ENCODE measurements at regions not wholly inside any gene's neighbourhood (a gene's known extent, or its start where the extent isn't known, plus 50 kb on each side); places are given as distances from the start of the nearest gene placed in this dataset.
"Not testable (repeated sequence)": the region's sequence is repeated elsewhere in the genome, so short reads cannot be mapped to it uniquely, and the experiment has no call there.

DNA sequence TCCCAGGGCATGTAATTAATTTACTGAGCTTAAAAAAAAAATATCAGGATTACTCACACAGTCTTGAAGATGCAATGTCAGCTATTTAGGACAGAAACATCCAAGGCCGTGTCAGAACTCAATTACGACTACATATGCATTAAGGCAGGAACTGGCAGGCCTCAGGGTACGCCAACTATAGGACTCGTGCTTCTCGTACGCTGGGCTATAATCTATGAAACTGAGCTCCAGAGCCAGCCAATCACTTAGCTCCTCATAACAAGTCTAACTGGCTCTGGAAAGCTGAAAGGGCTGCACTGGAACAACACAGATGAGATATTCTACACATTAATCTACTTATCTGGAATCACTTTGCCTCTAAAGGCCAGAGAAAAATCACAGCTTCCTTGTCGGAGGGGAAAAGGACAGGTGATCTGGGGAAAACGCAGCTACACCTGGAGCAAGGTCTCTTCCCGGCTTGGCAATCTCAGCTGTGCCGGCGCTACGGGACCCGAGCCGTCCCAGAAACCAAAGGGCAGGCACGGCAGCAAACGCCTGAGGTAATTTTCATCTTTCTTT lies 212.0 kb downstream of the DEPDC1B start:
- no peak for DNase-seq

DNA sequence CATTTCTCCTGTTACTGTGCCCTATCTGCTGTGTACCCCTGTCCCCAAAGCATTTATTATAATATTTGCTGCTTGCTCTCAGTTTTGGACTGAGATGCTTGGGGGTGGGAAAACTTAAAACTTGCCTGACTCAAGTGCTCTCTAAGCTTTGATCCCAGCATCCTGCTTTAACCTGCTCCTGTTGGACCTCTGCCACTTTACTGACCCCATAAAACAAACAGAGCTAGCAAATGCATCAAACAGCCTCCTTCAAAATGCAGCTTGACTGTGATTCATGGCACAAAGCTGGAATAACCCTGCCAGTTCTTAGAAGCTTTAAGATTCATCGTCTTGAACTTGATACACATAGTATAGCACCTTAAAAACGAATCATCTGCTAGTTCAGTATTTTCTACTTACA lies 212.5 kb downstream of the DEPDC1B start:
- DNase-seq: no peak

DNA sequence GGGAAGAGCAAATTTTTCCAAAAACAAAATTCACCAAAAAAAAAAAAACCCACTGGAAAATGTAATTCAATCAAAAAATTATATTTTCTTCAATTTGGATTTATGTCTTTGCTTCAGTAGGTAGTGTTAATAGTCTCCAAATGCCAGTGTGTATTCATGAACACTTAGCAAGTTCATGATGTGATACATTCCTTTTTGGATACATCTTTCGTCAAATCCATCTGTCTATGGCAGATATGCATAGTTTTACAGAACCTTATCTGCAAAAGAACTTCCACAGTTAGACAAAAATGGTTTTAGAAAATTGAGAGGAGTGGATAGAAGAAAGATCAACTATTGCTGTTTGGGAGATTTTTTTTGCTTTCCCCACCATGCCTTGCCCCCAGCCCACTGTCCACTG lies 214.6 kb downstream of the DEPDC1B start:
- DNase-seq: no peak

DNA sequence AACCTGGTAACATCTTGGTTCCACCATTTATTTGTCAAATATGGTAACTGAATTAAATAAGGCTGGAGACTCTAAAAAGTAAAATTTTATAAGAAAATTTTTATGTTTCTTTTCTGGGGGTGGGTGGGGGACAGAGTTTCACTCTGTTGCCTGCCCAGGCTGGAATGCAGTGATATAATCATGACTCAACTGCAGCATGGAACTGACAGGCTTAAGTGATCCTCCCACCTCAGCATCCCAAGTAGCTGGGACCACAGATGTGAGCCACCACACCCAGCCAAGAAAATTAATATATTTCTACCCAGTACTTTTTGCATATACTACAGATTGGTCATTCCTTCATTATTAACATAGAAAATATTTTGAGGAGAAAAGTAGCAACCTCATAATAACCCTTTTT lies 216.9 kb downstream of the DEPDC1B start:
- DNase-seq: no peak

GRCh38 chr5:60482301-60482700 lies 217.7 kb downstream of the DEPDC1B start:
- DNase-seq: no peak

DNA sequence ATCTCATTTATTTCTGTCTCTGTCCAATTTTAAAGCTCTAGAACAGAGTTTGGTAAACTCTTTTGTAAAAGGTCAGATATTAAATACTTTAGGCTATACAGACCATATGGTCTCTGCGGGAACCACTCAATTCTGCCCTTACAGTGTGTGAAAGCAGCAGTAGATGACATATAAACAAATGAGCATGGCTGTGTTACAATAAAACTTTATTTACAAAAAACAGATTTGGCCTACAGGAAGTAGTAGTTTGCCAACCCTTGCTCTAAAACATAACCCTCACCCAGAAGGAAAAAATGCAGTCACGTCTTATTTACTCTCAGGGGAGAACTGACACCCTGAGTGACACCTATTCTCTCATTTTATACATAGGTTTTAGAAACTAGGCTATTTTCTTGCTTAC lies 220.4 kb downstream of the DEPDC1B start:
- no peak for DNase-seq

- no peak for DNase-seq
These were observed 222.1 kb downstream of the DEPDC1B start for GRCh38 chr5:60477849-60478248.

- no peak for DNase-seq
These were observed 226.3 kb downstream of the DEPDC1B start for GRCh38 chr5:60473654-60474053.

DNA sequence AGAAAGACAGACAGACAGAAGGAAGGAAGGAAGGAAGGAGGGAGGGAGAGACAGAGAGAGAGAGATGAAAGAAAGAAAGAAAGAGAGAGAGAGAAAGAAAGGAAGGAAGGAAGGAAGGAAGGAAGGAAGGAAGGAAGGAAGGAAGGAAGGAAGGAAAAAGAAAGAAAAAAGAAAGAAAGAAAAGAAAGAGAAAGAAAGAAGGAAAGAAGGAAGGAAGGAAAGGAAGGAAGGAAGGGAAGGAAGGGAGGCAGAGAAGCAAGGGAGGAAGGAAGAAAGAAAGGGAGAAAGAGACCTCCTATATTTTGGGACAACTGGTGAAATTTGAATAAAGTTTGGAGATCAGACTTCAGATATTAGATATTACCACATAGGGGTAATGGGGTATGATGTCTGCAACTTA lies 226.9 kb downstream of the DEPDC1B start:
- not testable (repeated sequence) for DNase-seq

- no peak for DNase-seq
These were observed 229.1 kb downstream of the DEPDC1B start for GRCh38 chr5:60470881-60471280.

- no peak for DNase-seq
These were observed 230.7 kb downstream of the DEPDC1B start for GRCh38 chr5:60469286-60469685.

DNA sequence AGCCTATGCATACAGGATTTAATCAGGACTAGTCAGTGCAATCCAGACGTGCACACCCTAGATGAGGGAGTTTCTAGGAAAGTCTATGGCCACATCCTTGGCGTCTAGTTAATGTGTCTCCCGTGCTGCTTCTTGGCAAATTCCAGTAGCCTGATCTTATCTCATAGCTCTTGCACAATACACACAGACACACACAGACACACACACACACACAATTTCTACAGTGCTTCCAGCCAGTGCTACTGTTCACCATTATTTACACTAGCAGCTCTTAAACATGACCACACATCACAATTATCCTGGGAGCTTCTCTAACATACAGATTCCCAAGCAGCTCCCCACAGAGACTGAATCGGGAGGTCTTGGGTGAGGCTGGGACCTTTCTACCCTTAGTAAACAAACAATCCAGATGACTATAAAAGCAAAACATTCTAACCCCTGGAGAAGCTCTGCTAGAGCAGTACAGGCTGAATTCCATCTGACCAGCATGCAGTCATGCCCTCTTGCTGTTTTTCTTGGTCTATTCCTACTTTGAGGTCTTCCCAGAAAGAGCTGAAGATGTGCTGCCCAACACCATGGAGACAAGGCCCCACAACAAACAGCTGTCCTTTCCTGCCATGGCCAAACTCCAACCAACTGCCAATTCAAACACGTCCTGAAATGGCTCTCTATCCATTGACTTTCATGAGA lies 236.6 kb downstream of the DEPDC1B start:
- no peak for DNase-seq

DNA sequence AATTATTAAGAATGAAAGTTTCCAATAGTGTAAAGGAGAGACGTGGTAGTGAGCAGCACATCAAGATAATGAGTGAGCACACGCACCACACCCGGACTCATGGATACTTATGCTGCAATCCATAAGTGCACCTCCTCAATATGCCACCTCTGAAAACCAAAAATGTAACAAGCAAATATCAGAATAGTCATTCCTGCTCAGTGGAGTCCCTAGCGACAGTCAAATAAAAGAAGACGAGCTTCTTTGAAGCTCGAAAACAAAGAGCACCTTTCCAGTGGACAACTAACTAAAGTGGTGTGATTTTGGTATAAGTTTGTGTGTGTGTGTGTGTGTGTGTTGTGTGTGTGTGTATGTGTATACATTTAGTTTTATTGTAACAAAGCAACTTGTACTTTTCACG lies 241.3 kb downstream of the DEPDC1B start:
- no peak for DNase-seq

DNA sequence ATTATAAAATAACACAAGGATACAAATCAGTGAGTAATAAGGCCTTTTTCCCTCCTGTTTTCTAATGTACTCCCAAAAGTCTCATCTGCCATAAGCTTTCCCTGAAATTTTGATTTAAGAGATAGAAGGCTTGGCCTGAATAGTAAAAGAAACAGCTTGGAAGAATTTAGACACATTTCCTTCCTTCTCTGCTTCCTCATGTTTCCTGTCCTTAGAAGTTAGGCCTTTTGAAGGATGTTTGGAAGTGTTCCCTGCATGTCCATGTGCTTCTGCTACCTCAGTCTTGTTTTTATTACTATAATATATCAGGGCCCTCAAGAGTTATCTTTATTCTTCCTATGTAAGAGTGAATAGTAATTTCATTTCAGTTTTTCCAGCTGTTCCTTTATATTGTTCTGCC lies 242.7 kb downstream of the DEPDC1B start:
- no peak for DNase-seq

GRCh38 chr5:60455589-60455988 lies 244.4 kb downstream of the DEPDC1B start:
- DNase-seq: no peak

GRCh38 chr5:60454277-60454676 lies 245.7 kb downstream of the DEPDC1B start:
- not testable (repeated sequence) for DNase-seq

GRCh38 chr5:60453186-60453976 lies 246.6 kb downstream of the DEPDC1B start:
- no peak for DNase-seq

GRCh38 chr5:60448600-60448999 lies 251.4 kb downstream of the DEPDC1B start:
- DNase-seq: no peak

GRCh38 chr5:60447488-60447920 lies 252.5 kb downstream of the DEPDC1B start:
- no peak for DNase-seq

DNA sequence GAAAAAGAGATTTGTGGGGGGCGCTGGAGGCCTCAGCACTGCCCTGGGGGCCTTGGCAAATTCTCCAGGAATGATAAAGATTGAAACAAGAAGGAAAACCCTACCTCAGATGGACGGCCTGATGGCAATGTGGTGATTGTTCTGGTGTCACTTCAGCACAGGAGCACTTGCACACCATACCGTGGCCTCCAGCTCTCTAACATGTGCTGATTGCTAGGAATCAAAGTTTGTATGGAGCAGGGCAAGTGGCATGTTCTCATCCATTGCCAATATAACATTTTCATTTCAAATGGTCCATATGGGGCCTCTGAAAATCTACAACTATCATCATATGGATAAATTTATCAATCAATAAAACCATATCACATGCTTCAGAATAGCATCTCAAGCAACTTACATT lies 253.0 kb downstream of the DEPDC1B start:
- no peak for DNase-seq

DNA sequence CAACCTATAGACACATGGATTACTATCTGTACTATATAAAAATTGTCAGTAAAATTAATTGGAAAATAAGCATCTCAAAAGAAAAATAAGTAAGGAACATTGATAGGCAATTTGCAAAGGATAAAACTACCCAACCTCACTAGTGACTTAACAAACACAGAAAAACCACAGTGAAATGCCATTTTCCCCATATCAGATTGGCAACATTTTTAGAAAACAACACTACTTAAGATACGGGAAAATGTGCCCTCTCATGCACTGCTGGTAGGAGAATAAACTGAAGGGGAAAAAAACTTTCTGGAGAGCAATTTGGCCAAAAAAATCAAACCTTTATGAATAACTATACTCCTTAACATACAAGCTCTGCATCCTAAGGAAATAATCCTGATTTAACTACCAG lies 254.0 kb downstream of the DEPDC1B start:
- DNase-seq: no peak

GRCh38 chr5:60445427-60445826 lies 254.5 kb downstream of the DEPDC1B start:
- DNase-seq: no peak

DNA sequence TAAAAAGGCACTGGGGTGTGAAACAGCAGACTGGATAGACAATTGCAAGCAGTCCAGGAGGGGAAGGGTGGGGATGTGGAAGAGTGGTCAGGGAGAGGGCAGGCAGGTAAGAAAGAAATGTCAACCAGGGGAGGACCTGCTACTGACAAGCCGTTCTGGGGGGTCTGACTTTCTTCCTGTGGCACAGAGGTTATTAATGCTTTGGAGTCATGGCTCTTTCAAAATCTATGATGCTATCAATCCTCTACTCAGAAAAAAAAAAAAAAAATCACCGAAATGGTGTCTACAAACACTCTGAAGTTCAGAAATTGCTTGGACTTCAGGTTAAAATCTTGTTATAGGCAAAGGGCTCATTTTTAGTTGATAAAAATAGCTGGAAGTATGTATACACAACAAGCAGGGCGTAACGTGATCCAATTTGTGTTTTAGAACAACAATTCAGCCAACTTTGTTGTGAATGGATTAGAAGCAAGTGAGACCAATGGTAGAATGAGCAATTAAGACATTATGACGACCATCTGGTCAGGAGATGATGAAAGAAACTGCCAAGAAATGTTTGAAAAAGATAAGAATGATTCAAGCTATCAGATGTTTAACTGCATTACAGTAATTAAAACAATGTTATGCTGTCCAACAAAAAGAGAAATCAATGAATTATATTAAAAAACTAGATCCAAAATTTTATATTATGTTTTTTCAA lies 255.2 kb downstream of the DEPDC1B start:
- DNase-seq: peak; percentile 3

DNA sequence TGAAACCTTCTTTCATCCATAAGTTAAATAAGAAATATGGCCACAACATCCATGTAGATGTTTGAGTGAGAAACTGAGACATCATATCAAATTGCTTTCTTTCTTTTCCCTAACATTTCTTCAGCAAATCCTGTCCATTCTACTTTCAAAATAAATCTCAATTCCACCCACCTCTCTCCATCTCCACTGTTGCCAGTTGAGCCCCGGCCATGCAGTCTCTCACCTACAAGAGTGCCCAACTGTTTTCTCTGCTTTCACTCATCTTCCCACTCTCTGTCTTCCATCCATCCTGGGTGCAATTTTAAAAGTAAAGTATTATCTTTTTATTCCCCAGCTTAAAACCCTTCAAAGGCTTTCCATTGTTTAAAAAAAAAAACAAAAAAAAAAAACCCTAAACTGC lies 260.4 kb downstream of the DEPDC1B start:
- no peak for DNase-seq

All from NCI-H2171 treated with DMSO at 0.1 percent for 48 hours (cell line).